Tibial artery (tissue), 4 donors: ENCODE measurements at regions not wholly inside any gene's neighbourhood (a gene's known extent, or its start where the extent isn't known, plus 50 kb on each side); places are given as distances from the start of the nearest gene placed in this dataset.
"Not testable (repeated sequence)": the region's sequence is repeated elsewhere in the genome, so short reads cannot be mapped to it uniquely, and the experiment has no call there.

ENCODE experiments used
- DNase-seq, 2 donors: peaks; one replicate each; pipeline ENCODE4 v3.0.0-alpha.2; 2019
- H3K27ac ChIP-seq, 2 donors: fragments of 200-600 bp; sonication (generic) in 1 of 2; 1 replicate in 1 of 2; 2 replicates in 1 of 2; pipeline ENCODE4 v1.5.1; 2018 to 2019; ENCODE audit warnings: mild to moderate bottlenecking in 1 of 2
- H3K27me3 ChIP-seq, 2 donors: fragments of 200-600 bp; sonication (generic) in 1 of 2; one replicate each; pipeline versions ENCODE4 v1.5.1 to v1.6.0; 2016 to 2019
- H3K36me3 ChIP-seq, 3 donors: fragments of 200-600 bp; sonication (generic) in 2 of 3; one replicate each; pipeline ENCODE4 v1.5.1; 2016 to 2019; ENCODE audit warnings: mild to moderate bottlenecking in 2 of 3
- H3K4me1 ChIP-seq, 4 donors: fragments of 200-600 bp; sonication (generic) in 2 of 4; 1 replicate in 3 of 4; 2 replicates in 1 of 4; pipeline ENCODE4 v1.5.1; 2016 to 2019
- H3K4me3 ChIP-seq, 2 donors: fragments of 200-600 bp; sonication (generic) in 1 of 2; 1 replicate in 1 of 2; 2 replicates in 1 of 2; pipeline ENCODE4 v1.5.1; 2018 to 2019; ENCODE audit warnings: mild to moderate bottlenecking in 2 of 2
- H3K9me3 ChIP-seq, 3 donors: fragments of 200-600 bp; sonication (generic) in 1 of 3; one replicate each; pipeline ENCODE4 v1.5.1; 2016 to 2019
- intact Hi-C: fragments of 100-400 bp; cut with DNase I; formaldehyde crosslinking; loops from one replicate; pipeline ENCODE4 v1.15.0; 2023; ENCODE audit warnings: low total_unique reads
- TF ChIP-seq, protein P1 (sequence below), 2 experiments: fragments of 200-600 bp in 1 of 2; fragments of 450-650 bp in 1 of 2; IDR thresholded peaks; one replicate each; pipeline ENCODE4 v1.5.1; 2017 to 2019; ENCODE audit warnings: antibody characterized with exemption in 2 of 2, mild to moderate bottlenecking in 1 of 2, moderate library complexity in 1 of 2

DNA sequence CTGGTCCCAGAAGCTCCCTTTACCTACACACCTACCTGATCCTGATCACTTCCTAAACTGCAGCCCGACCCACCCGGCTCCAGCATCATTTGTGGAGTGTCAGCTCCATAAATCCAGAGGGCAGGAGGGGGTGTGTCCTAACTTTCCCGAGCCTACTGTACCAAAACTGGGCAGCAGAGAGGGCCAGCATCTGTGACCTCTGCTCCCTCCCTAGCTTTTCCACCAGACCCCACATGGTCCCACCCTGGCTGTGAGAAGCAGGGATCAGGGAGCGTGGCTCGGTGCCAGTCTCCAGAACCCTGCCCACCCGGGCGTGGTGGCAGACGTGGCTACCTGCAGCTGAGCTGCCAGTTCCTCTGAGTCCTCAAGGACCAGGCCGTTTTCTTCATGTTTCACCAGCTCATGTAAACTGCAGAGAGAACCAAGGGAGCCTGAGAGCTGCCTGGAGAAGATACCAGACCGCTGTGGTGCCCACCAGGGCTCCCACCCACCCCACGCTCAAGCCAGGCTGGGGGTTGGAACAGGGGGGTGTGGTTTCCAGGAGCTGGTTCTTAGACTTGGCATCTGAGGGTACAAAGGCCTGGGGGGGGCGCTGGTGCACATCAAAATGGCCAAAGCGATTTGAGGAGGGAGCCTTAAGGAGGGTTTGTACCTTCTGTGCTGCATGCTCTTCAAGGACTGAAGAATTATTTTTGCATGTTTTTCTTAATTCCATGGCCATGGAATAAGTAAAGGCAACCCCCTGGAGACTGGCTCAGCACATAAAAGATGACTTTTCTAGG is 76.7 kb upstream of the DRD5 start:
- Histone ChIP-seq H3K9me3 (no peaks in the 10 kb centered on the region), H3K36me3 (no peaks in the 10 kb centered on the region), H3K4me1 (no peaks in the 10 kb centered on the region), H3K27me3 (peaks cover 0 to 5% of the 10 kb centered on the region in 2 donors), H3K4me3 (no peak overlapping the region), H3K27ac (no peak overlapping the region)
- DNase-seq, result no peak
- TF ChIP-seq, protein P1, sequence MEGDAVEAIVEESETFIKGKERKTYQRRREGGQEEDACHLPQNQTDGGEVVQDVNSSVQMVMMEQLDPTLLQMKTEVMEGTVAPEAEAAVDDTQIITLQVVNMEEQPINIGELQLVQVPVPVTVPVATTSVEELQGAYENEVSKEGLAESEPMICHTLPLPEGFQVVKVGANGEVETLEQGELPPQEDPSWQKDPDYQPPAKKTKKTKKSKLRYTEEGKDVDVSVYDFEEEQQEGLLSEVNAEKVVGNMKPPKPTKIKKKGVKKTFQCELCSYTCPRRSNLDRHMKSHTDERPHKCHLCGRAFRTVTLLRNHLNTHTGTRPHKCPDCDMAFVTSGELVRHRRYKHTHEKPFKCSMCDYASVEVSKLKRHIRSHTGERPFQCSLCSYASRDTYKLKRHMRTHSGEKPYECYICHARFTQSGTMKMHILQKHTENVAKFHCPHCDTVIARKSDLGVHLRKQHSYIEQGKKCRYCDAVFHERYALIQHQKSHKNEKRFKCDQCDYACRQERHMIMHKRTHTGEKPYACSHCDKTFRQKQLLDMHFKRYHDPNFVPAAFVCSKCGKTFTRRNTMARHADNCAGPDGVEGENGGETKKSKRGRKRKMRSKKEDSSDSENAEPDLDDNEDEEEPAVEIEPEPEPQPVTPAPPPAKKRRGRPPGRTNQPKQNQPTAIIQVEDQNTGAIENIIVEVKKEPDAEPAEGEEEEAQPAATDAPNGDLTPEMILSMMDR (IDR thresholded peaks at IDR 0.05), result no peak
- intact Hi-C loops, result no loop called here

DNA sequence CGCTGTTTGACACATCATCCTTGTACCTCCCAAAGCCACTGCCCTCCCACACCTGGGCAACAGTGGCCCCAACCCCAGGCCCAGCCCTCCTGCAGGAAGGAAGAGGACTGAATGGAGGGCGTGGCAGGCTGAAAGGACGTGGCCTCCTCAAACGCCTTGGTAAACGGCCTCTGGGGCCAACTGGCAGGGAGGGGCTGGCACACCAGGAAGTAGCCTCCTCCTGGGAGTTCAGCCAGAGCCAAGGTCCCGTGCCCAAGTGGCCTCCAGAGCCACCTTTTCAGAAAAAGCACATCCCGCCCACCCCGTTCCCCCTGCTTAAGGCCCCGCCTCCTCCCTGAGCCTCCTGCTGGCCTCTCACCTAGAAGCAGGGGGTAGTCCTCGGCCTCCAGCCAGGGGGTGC is 74.2 kb upstream of the DRD5 start:
- DNase-seq, H3K9me3 ChIP-seq, H3K4me1 ChIP-seq, H3K27me3 ChIP-seq, intact Hi-C loops, H3K27ac ChIP-seq, H3K36me3 ChIP-seq, H3K4me3 ChIP-seq: not testable (repeated sequence)

DNA sequence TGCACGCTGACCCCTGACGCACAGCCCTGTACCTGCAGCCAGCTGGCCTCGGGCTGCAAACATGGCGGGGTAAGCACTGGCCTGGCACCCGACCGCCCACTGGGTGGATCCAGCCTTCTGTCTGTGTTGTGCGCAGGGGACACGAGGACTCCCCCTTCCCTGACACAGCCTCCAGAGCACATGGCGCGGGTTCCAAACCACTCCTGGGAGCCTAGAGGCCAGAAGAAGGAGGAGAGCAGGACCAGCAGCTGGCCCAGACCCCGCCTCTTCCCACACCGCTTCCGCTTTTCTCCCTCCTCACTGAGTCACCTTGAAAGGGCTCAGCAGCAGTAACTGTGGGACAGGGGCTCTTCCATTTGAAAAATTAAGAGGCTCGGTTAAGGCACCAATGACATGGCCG is 73.5 kb upstream of the DRD5 start:
- H3K4me3 ChIP-seq, intact Hi-C loops: not testable (repeated sequence)

DNA sequence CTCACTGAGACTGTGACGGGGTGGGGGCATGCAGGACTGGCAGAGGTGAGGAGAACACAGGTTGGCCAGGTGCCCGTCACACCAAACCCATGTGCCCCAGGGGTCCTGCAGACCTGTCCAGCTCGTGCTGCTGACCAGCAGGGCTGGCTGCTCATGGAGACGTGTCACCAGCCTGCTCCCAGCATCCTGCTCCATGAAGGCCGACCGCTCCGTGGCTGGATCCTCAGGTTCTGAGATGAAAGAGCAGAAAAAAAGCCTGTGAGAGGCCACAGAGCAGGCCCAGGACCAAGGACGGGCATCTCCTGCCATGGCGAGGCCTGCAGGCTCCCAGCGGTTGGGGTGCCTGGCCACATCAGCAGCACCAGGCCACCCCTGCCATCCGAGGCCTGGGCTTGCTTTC is 71.7 kb upstream of the DRD5 start:
- Histone ChIP-seq H3K9me3 (no peaks in the 10 kb centered on the region), H3K4me1 (no peaks in the 10 kb centered on the region), H3K27ac (no peak overlapping the region), H3K4me3 (no peak overlapping the region), H3K27me3 (no peaks in the 10 kb centered on the region), H3K36me3 (no peaks in the 10 kb centered on the region)
- no peak for DNase-seq
- TF ChIP-seq, protein P1 (IDR thresholded peaks at IDR 0.05), result no peak
- intact Hi-C loops, result no loop called here

More for the DNA sequence above, 73.5 kb upstream of the DRD5 start:
- not testable (repeated sequence) for H3K27ac ChIP-seq, H3K4me1 ChIP-seq, H3K27me3 ChIP-seq, DNase-seq, H3K9me3 ChIP-seq, H3K36me3 ChIP-seq

DNA sequence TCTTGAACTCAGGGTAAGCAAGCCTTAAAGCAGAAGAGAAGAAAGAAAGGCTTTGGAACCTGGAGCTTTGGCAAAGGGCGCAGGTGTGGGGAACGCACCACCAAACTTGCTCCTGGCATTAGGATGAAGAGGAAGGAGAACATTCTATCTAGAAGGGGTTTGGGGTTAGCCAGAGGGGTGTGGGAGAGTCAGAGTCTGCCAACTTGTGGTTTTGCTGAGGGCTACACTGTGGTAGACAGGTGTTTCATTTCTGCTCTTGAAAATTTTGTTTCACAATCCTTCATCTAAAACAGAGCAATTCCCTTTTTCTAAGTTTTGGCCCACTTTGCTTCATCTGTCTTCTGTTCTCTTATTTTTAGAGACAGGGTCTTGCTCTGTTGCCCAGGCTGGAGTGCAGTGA is 66.2 kb upstream of the DRD5 start:
- DNase-seq, H3K27ac ChIP-seq, H3K27me3 ChIP-seq, H3K4me3 ChIP-seq, H3K36me3 ChIP-seq, H3K4me1 ChIP-seq, intact Hi-C loops, H3K9me3 ChIP-seq: not testable (repeated sequence)

DNA sequence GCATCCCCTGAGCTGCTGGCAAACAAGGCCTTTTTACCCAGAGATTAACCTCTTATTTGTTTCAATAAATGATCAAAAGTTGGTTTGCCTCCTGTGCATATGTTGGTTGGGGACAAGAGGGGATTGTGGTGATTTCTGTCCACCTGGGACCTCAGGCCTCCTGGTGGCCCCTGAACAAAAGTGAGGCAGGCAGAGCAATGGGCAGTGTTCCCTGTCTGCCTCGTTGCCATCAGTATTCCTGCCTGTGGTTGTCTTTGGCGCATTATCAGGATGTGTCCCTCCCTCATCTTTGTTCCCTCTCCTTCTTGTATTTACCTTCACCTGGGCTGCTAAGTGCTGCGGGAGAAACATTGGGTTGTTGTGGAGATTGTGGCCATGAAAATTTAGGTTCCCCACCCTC is 65.3 kb upstream of the DRD5 start:
- no peaks in the 10 kb centered on the region for H3K27me3 ChIP-seq
- H3K4me1 ChIP-seq, result no peaks in the 10 kb centered on the region
- intact Hi-C loops, result no loop called here
- no peak overlapping the region for H3K4me3 ChIP-seq
- no peak overlapping the region for H3K27ac ChIP-seq
- TF ChIP-seq, protein P1 (IDR thresholded peaks at IDR 0.05), result no peak
- no peak for DNase-seq
- H3K9me3 ChIP-seq, result no peaks in the 10 kb centered on the region
- no peaks in the 10 kb centered on the region for H3K36me3 ChIP-seq

DNA sequence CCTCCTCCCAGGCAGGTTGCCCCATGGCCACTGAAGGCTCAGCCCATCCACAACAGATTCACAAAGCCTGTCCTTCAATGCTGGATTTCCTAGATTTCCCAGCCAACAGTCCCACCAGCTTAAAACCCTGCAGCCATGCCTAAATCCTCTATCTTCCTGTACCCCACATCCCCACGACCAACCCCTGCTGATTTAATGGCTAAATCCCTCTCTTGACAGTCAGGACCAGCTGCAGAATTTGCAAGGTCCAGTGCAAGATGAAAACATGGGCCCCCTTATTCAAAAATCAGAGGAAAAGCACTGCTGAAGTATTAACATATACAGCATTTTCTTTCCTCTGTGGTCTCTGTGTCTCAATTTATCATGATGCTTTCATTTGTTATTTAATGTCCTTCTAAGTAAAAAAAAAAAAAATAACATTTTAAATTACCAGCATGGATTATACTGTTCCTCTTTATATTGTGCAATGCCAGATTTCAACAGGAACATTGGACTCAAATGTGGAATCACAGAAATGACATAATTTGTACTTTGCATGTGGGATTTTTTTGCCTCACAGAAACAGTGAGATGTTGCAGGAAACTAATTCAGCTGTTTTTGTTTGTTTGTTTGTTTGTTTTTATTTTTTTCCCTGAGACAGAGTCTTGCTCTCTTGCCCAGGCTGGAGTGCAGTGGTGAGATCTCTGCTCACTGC is 63.0 kb upstream of the DRD5 start:
- H3K36me3 ChIP-seq, H3K4me3 ChIP-seq, H3K27ac ChIP-seq, DNase-seq, intact Hi-C loops, H3K27me3 ChIP-seq, H3K4me1 ChIP-seq, H3K9me3 ChIP-seq: not testable (repeated sequence)

DNA sequence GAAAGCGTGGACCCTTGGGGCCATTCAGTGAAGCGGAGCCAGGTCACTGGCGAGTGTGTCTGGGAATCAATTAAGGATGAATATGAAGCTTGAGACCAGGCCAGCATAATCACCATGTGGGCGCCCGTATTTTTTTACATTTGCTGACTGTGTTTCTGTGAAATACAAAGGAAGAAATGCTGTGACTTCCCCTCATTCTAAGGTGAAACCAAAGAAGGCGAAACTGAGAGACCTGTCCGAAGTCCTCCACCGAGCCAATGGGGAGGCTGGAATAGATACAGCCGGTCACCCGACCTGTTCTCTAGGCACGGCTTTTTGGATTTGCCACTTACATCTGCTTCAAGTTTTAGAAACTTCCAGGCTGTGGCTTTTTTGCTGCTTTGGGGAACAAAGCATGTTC is 59.3 kb upstream of the DRD5 start:
- H3K4me3 ChIP-seq, H3K27ac ChIP-seq, DNase-seq, H3K9me3 ChIP-seq, H3K4me1 ChIP-seq, intact Hi-C loops, H3K36me3 ChIP-seq, H3K27me3 ChIP-seq: not testable (repeated sequence)
